ENCODE measurements at regions not wholly inside any gene's neighbourhood (a gene's known extent, or its start where the extent isn't known, plus 50 kb on each side); places are given as distances from the start of the nearest gene placed in this dataset.

- no peak overlapping the region for H3K4me3 ChIP-seq (ENCODE audit: low read depth, low read length)
- TF ChIP-seq, protein P1, sequence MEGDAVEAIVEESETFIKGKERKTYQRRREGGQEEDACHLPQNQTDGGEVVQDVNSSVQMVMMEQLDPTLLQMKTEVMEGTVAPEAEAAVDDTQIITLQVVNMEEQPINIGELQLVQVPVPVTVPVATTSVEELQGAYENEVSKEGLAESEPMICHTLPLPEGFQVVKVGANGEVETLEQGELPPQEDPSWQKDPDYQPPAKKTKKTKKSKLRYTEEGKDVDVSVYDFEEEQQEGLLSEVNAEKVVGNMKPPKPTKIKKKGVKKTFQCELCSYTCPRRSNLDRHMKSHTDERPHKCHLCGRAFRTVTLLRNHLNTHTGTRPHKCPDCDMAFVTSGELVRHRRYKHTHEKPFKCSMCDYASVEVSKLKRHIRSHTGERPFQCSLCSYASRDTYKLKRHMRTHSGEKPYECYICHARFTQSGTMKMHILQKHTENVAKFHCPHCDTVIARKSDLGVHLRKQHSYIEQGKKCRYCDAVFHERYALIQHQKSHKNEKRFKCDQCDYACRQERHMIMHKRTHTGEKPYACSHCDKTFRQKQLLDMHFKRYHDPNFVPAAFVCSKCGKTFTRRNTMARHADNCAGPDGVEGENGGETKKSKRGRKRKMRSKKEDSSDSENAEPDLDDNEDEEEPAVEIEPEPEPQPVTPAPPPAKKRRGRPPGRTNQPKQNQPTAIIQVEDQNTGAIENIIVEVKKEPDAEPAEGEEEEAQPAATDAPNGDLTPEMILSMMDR (IDR thresholded peaks at IDR 0.05; ENCODE audit: low read depth, low read length): no peak
These were observed 310.4 kb upstream of the NR2F2 start for GRCh38 chr15:96020133-96020532.

DNA sequence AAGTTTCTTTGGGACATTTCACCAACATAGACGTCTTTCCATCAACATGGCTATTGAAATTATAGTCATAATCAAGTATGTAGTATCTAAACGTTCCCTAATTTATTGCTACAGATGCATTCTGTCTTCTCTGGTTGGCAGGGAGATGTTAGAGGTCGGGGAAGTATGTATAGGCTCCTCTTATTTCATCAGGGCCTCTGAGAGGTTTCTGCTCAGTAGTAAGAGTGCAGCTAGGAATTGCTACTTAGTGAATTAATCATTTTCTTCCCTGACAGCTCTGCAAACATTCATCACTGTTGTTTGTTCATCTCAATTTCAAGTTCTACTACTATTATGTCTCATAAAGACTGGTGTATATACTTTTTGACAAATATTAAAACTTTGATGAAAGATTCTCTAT, 309.7 kb upstream of the NR2F2 start:
- no peak overlapping the region for H3K4me3 ChIP-seq (ENCODE audit: low read depth, low read length)
- TF ChIP-seq, protein P1 (IDR thresholded peaks at IDR 0.05; ENCODE audit: low read depth, low read length): no peak

- TF ChIP-seq, protein P1 (IDR thresholded peaks at IDR 0.05; ENCODE audit: low read depth, low read length): no peak
- no peak overlapping the region for H3K4me3 ChIP-seq (ENCODE audit: low read depth, low read length)
These were observed 307.4 kb upstream of the NR2F2 start for GRCh38 chr15:96023081-96023480.

DNA sequence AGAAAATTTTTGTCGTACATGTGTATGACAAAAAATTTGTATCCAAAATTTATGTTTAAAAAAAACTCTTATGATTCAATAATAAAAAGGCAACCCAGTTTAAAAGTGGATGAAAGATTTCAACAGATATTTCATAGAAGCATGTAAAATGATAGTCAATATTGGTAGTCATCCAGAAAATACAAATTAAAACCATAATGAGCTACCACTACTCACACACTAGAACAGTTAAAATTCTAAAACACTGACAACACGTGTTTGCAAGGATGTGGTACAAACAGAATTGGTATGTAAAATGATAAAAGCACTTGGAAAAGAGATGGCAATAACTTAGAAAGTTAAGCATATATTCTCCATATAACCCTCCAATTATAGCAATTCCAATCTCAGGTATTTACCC, 303.0 kb upstream of the NR2F2 start:
- TF ChIP-seq, protein P1 (IDR thresholded peaks at IDR 0.05; ENCODE audit: low read depth, low read length): no peak
- no peak overlapping the region for H3K4me3 ChIP-seq (ENCODE audit: low read depth, low read length)

- TF ChIP-seq, protein P1 (IDR thresholded peaks at IDR 0.05; ENCODE audit: low read depth, low read length): no peak
These were observed 301.9 kb upstream of the NR2F2 start for GRCh38 chr15:96028620-96029019.

GRCh38 chr15:96029172-96029571, 301.3 kb upstream of the NR2F2 start:
- TF ChIP-seq, protein P1 (IDR thresholded peaks at IDR 0.05; ENCODE audit: low read depth, low read length): no peak
- H3K4me3 ChIP-seq (ENCODE audit: low read depth, low read length): no peak overlapping the region

More at GRCh38 chr15:96028620-96029019, 301.9 kb upstream of the NR2F2 start:
- H3K4me3 ChIP-seq (ENCODE audit: low read depth, low read length): no peak overlapping the region

GRCh38 chr15:96031426-96032110, 298.9 kb upstream of the NR2F2 start:
- H3K4me3 ChIP-seq (ENCODE audit: low read depth, low read length): no peak overlapping the region
- TF ChIP-seq, protein P1 (IDR thresholded peaks at IDR 0.05; ENCODE audit: low read depth, low read length): no peak
